Limb (tissue), 2 donors: ENCODE measurements at regions not wholly inside any gene's neighbourhood (a gene's known extent, or its start where the extent isn't known, plus 50 kb on each side); places are given as distances from the start of the nearest gene placed in this dataset.
"Not testable (repeated sequence)": the region's sequence is repeated elsewhere in the genome, so short reads cannot be mapped to it uniquely, and the experiment has no call there.

Source experiments
- DNase-seq, 2 donors: peaks; one replicate each; pipeline ENCODE4 v3.0.0-alpha.2; 2016; ENCODE audit errors: extremely low spot score in 2 of 2

GRCh38 chr4:18512718-18513117, 491.2 kb upstream of the LCORL start:
- no peak for DNase-seq

DNA sequence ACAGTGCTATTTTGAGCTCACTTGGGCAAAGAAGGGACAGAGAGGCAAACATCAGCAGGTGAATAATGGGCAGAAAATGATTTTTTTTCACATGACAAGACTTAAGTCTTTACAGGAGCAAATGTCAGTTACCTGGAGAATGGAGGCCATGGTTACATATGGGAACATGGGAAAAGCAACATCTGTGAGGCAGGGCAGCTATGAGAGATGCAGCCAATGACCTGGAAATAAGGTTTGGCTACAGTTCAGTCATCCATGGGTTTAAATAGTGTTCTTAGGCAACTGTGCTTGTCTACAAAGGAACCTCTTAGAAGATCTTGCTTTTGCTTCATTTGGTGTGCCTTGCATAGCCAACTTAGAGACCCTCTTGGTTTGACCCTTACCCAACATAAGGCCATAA, 490.2 kb upstream of the LCORL start:
- no peak for DNase-seq

DNA sequence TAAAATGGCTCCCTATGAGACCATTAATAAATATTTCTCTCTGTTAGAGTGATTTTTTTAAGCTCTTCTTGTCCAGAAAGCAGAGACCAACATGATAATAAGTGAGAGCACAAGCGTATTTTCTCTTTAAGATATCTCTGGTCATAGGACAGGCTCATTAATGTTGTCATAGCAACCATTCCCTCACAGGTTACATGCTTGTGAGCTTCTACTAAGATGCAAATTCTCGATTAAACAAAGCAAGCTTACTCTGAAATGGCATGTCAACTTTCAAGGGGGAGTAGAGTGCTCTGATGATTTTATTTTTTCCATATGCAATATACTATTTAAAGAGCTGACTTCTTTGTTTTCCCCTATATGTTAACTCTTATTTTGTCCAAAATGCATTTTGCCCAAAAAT, 487.2 kb upstream of the LCORL start:
- no peak for DNase-seq

DNA sequence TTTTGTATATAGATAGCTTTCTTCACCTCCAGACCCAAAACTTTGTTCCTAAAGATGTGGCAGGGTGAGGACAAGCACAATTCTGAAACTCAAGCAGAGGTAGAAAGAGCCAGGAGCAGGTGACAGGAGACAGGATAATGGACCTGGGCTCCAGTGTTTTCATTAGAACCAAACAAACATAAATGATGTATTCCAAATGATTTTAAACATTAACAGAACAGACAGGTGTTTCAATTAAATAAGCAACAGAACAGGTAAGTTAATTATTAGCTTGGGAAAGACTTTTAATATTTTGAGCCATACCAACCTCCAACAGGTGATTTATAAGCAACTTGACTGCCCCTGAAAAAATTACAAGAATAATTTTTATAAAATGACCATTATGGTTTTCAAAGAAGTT, 459.4 kb upstream of the LCORL start:
- no peak for DNase-seq

GRCh38 chr4:18480342-18480741, 458.8 kb upstream of the LCORL start:
- DNase-seq, result no peak

GRCh38 chr4:18479825-18480224, 458.3 kb upstream of the LCORL start:
- DNase-seq, result no peak

GRCh38 chr4:18463987-18464559, 442.5 kb upstream of the LCORL start:
- DNase-seq, result no peak

GRCh38 chr4:18458465-18458864, 436.9 kb upstream of the LCORL start:
- no peak for DNase-seq

- DNase-seq, result no peak
Observed at GRCh38 chr4:18454349-18454748, 432.8 kb upstream of the LCORL start.

GRCh38 chr4:18445110-18445509, 423.6 kb upstream of the LCORL start:
- DNase-seq, result no peak

GRCh38 chr4:18444206-18444605, 422.7 kb upstream of the LCORL start:
- no peak for DNase-seq

- DNase-seq, result no peak
Observed at GRCh38 chr4:18442957-18443356, 421.4 kb upstream of the LCORL start.

DNA sequence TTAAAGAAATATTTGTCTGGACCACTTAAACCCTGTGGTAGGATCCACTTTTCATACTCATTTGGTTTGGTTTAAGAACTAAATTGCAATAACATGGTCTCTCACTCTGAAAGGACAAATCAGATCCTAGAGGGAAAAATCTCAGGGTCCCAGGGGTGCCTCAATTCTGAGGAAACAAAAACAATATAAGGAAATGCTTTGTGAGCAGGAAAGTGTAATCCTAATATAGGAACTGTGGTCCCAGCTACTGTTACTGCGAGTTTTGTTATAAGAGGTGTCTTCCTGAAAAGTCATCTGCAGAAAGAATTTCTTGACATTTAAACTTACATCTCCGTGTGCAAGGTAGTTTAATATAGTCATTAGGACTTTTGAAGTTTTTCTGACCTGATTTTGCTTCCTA, 420.1 kb upstream of the LCORL start:
- DNase-seq, result no peak

- no peak for DNase-seq
Observed at GRCh38 chr4:18441203-18441590, 419.6 kb upstream of the LCORL start.

- DNase-seq, result no peak
Observed at GRCh38 chr4:18440527-18441202, 419.1 kb upstream of the LCORL start.

DNA sequence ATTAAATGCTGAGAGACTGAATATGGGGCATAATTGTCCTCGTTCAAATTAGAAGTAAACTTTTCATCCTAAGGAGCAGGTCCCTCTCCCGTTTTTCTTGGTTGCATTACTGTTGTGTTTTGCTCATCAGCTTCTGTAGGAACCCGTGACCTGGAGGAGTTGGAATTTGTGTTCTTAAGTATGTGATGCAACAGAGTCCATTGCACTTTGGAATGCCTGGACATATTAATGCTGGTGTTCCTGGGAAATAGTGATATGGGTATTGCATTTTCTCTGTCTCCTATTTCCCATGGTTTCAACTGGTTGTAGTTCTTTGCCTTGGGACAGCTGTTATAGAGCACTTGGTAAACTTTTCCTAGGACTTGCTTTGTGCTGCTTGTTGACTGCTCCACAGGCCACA, 417.8 kb upstream of the LCORL start:
- DNase-seq, result no peak

GRCh38 chr4:18435781-18436180, 414.2 kb upstream of the LCORL start:
- DNase-seq, result no peak

- DNase-seq, result no peak
Observed at GRCh38 chr4:18422685-18423084, 401.1 kb upstream of the LCORL start.

DNA sequence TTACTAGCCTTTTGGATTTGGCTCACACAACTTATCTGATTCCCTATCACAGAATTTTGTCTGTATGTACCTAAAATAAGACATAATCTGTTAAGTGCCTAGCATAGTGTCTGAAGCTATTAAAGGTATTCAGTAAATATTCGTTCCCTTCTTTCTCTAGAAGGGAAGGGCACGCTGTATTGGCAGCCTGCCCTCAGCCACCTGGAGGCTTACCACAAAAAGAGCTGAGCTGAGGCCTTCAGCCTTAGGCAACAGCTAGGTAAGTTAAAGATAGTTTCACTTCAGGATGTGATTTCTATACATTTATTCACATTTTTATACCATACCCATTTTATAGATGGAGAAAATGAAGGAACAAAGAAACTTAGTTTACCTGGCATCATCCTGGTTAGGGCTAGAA, 400.0 kb upstream of the LCORL start:
- no peak for DNase-seq

- DNase-seq, result no peak
Observed at GRCh38 chr4:18419780-18420179, 398.2 kb upstream of the LCORL start.

DNA sequence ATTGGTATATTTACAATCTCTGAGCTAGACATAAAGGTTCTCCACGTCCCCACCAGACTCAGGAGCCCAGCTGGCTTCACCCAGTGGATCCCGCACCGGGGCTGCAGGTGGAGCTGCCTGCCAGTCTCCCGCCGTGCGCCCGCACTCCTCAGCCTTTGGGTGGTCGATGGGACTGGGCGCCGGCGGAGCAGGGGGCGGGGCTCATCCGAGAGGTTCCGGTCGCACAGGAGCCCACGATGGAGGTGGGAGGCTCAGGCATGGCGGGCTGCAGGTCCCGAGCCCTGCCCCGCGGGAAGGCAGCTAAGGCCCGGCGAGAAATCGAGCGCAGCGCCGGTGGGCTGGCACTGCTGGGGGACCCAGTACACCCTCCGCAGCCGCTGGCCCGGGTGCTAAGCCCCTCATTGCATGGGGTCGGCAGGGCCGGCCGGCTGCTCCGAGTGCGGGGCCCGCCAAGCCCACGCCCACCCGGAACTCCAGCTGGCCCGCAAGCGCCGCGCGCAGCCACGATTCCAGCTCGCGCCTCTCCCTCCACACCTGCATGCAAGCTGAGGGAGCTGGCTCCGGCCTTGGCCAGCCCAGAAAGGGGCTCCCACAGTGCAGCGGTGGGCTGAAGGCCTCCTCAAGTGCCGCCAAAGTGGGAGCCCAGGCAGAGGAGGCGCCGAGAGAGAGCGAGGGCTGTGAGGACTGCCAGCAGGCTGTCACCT, 396.8 kb upstream of the LCORL start:
- DNase-seq, result not testable (repeated sequence)

GRCh38 chr4:18417651-18418050, 396.1 kb upstream of the LCORL start:
- DNase-seq, result not testable (repeated sequence)

- DNase-seq, result no peak
Observed at GRCh38 chr4:18406264-18406663, 384.7 kb upstream of the LCORL start.
